OCI-LY3 (cell line): ENCODE measurements at regions not wholly inside any gene's neighbourhood (a gene's known extent, or its start where the extent isn't known, plus 50 kb on each side); places are given as distances from the start of the nearest gene placed in this dataset.

Source experiments
- H2AFZ ChIP-seq: fragments of 200-600, 300-600 bp; shearing (Covaris generic); 2 replicates; pipeline ENCODE4 v1.6.0; 2014; ENCODE audit warnings: antibody characterized with exemption, low read depth, low read length
- H3K27ac ChIP-seq: fragments of 200-600, 300-600 bp; sonication (generic); 2 replicates; pipeline ENCODE4 v1.5.1; 2014; ENCODE audit warnings: mild to moderate bottlenecking, low read length, moderate library complexity, mixed read lengths
- H3K27me3 ChIP-seq: fragments of 200-600, 300-600 bp; sonication (generic); 2 replicates; pipeline ENCODE4 v1.6.1; 2014; ENCODE audit warnings: low read depth, low read length, mixed read lengths
- H3K36me3 ChIP-seq: fragments of 200-600, 300-600 bp; sonication (generic); replicated peaks from 2 replicates; pipeline ENCODE3; 2014; ENCODE audit warnings: low read depth, low read length, mixed read lengths
- H3K4me1 ChIP-seq: fragments of 300-600, 200-600 bp; sonication (generic); 2 replicates; pipeline ENCODE4 v1.6.1; 2014; ENCODE audit warnings: low read length, mixed read lengths
- H3K4me2 ChIP-seq: fragments of 200-600, 300-600 bp; sonication (generic); 2 replicates; pipeline ENCODE4 v1.6.1; 2014; ENCODE audit warnings: low read length, mixed read lengths
- H3K4me3 ChIP-seq: fragments of 300-600, 200-600 bp; sonication (generic); 2 replicates; pipeline ENCODE4 v1.5.1; 2014; ENCODE audit warnings: antibody characterized with exemption, mild to moderate bottlenecking, low read length, moderate library complexity
- H3K79me2 ChIP-seq: fragments of 300-600, 200-600 bp; shearing (Covaris generic); 2 replicates; pipeline ENCODE4 v1.6.1; 2014; ENCODE audit warnings: mild to moderate bottlenecking, low read length, mixed read lengths
- H3K9ac ChIP-seq: fragments of 300-600, 200-600 bp; shearing (Covaris generic); 2 replicates; pipeline ENCODE4 v1.6.0; 2014; ENCODE audit warnings: mild to moderate bottlenecking, low read length, moderate library complexity
- H3K9me3 ChIP-seq: fragments of 200-600, 300-600 bp; shearing (Covaris generic); 2 replicates; pipeline ENCODE4 v1.6.1; 2014; ENCODE audit warnings: low read length, mixed read lengths; ENCODE audit not compliant: insufficient read depth
- H4K20me1 ChIP-seq: fragments of 200-600, 300-600 bp; sonication (generic); 2 replicates; pipeline ENCODE4 v1.6.1; 2016; ENCODE audit warnings: low read length, mixed read lengths; ENCODE audit not compliant: insufficient read depth
- CTCF ChIP-seq: fragments of 200-600, 300-600 bp; sonication (generic); IDR thresholded peaks from 2 replicates; pipeline ENCODE4 v1.5.1; 2014; ENCODE audit warnings: antibody characterized with exemption, low read length, low read depth
- EZH2phosphoT487 ChIP-seq: fragments of 200-600 bp; shearing (Covaris generic); IDR thresholded peaks from 2 replicates; pipeline ENCODE4 v1.6.1; 2018; ENCODE audit warnings: antibody characterized with exemption, mixed run types, low read depth

GRCh38 chr13:72570019-72570418 lies 157.4 kb downstream of the MZT1 start:
- no peaks in the 10 kb centered on the region for H4K20me1 ChIP-seq
- H3K4me3 ChIP-seq = no peak overlapping the region
- H3K27ac ChIP-seq = no peak overlapping the region
- no peaks in the 10 kb centered on the region for H3K27me3 ChIP-seq
- no peaks in the 10 kb centered on the region for H3K36me3 ChIP-seq
- H3K4me1 ChIP-seq = no peaks in the 10 kb centered on the region
- H2AFZ ChIP-seq = no peak overlapping the region
- no peak overlapping the region for H3K4me2 ChIP-seq
- H3K9me3 ChIP-seq = no peaks in the 10 kb centered on the region
- no peak overlapping the region for H3K9ac ChIP-seq
- no peak for TF ChIP-seq EZH2phosphoT487
- TF ChIP-seq CTCF = no peak
- H3K79me2 ChIP-seq = no peaks in the 10 kb centered on the region

- H3K79me2 ChIP-seq = no peaks in the 10 kb centered on the region
- H4K20me1 ChIP-seq = no peaks in the 10 kb centered on the region
- no peak overlapping the region for H2AFZ ChIP-seq
- H3K36me3 ChIP-seq = no peaks in the 10 kb centered on the region
- TF ChIP-seq CTCF (peak; percentile 15; the same call in 1 of the 2 replicates), EZH2phosphoT487 (no peak)
- H3K4me3 ChIP-seq = no peak overlapping the region
- H3K27me3 ChIP-seq = no peaks in the 10 kb centered on the region
- no peak overlapping the region for H3K9ac ChIP-seq
- H3K27ac ChIP-seq = no peak overlapping the region
- no peak overlapping the region for H3K4me2 ChIP-seq
- no peaks in the 10 kb centered on the region for H3K9me3 ChIP-seq
- H3K4me1 ChIP-seq = no peaks in the 10 kb centered on the region
Observed at GRCh38 chr13:72567566-72567965, 159.9 kb downstream of the MZT1 start.

- no peaks in the 10 kb centered on the region for H4K20me1 ChIP-seq
- H3K9me3 ChIP-seq = no peaks in the 10 kb centered on the region
- no peaks in the 10 kb centered on the region for H3K27me3 ChIP-seq
- no peak overlapping the region for H3K9ac ChIP-seq
- H3K36me3 ChIP-seq = no peaks in the 10 kb centered on the region
- no peak overlapping the region for H3K4me3 ChIP-seq
- H3K27ac ChIP-seq = no peak overlapping the region
- TF ChIP-seq CTCF (no peak), EZH2phosphoT487 (no peak)
- H3K79me2 ChIP-seq = no peaks in the 10 kb centered on the region
- H3K4me2 ChIP-seq = no peak overlapping the region
- no peak overlapping the region for H2AFZ ChIP-seq
- H3K4me1 ChIP-seq = no peaks in the 10 kb centered on the region
Observed at GRCh38 chr13:72566526-72566925, 160.9 kb downstream of the MZT1 start.

GRCh38 chr13:72565893-72566292 lies 161.5 kb downstream of the MZT1 start:
- Histone ChIP-seq H3K27me3 (no peaks in the 10 kb centered on the region), H3K27ac (no peak overlapping the region), H3K9me3 (no peaks in the 10 kb centered on the region), H3K4me2 (no peak overlapping the region), H3K4me3 (no peak overlapping the region), H3K36me3 (no peaks in the 10 kb centered on the region), H3K9ac (no peak overlapping the region), H2AFZ (no peak overlapping the region), H4K20me1 (no peaks in the 10 kb centered on the region), H3K79me2 (no peaks in the 10 kb centered on the region), H3K4me1 (no peaks in the 10 kb centered on the region)
- TF ChIP-seq EZH2phosphoT487 (no peak), CTCF (peak; percentile 91)
